NCI-H146 treated with DMSO at 0.1 percent for 48 hours (cell line): ENCODE measurements at regions not wholly inside any gene's neighbourhood (a gene's known extent, or its start where the extent isn't known, plus 50 kb on each side); places are given as distances from the start of the nearest gene placed in this dataset.
"Not testable (repeated sequence)": the region's sequence is repeated elsewhere in the genome, so short reads cannot be mapped to it uniquely, and the experiment has no call there.

Source experiments
- DNase-seq: peaks from one replicate; lab custom pipeline; 2025; ENCODE audit not compliant: unreplicated experiment; lab: John Stamatoyannopoulos, UW

DNA sequence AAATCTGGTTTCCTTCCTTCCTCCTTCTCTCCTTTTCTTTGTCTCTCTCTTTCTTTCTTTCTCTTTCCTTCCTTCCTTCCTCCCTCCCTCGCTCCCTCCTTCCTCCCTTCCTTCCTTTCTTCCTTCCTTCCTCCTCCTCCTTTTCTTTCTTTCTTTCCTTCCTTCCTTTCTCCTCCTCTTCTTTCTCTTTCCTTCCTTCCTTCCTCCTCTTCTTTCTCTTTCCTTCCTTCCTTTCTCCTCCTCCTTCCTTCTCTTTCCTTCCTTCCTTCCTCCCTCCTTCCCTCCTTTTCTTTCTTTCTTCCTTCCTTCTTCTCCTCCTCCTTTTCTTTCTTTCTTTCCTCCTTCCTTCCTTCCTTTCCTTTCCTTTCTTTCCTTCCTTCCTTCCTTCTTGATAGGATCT, 61.2 kb downstream of the VIP start:
- DNase-seq, result no peak

DNA sequence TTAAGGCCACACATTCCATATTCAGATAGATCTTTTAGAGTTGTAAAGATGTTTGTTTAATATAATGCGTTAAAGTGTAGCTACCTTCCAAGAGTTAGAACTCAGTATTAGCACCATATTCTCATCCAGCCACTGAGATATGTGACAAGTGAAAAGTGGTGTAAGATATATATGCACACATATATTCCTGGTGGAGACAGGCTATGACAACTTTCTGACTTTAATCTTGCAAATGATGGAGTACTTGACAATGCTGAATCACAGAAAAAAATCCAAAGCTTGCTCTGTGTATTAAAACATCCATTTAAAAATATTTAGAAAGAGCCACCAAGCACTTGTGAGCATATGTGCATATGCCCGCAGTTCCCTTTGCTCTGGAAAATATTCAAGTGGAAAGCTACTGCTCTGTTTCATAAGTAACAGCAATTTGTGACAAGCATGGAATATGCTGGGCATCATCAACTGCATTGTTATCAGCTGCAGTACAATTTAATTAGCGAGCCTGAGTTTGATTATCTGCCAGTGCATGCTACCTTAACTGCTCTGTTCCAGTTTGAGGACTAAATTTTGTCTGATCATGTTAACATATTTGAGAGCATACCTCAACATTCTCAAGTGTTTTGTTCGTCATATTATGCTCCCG, 64.8 kb downstream of the VIP start:
- DNase-seq, result no peak

DNA sequence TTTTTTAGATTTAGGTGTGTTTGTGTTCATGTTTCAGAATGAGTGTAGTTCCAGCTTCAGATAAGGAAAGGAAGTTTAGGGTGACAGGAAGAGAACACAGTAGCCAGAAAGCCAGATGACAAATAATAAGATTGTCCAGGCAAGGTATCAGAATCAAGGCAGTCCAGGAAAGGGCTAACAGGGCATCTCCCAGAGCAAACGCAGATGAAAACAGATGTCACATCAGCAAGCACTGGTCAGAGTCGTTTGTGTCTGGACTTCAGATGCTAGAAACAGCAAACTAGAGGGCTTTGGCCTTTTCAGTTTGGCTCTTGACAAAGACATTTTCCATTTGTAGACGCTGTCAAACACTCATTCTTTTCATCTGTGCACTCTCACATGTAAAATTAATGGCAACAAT, 65.5 kb downstream of the VIP start:
- DNase-seq, result no peak

DNA sequence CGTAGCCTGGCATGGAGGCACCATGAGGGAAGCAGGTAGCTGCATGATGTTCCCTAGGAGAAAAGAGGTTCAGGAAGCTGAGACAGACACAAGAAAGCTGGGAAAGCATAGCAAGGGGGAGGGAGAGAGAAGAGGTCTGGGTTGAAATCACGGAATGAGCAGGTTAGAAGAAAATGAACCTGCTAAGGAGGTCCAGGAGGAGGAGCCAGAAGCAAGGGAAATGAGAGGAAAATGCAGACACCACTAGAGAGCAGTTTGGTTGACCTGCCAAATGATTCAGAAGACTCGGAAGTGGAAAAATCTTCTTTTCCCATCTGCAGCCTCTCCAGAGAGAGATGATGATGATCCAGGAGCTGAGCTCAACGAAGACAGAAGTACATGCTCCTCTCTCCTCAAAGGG, 70.9 kb downstream of the VIP start:
- DNase-seq, result no peak

DNA sequence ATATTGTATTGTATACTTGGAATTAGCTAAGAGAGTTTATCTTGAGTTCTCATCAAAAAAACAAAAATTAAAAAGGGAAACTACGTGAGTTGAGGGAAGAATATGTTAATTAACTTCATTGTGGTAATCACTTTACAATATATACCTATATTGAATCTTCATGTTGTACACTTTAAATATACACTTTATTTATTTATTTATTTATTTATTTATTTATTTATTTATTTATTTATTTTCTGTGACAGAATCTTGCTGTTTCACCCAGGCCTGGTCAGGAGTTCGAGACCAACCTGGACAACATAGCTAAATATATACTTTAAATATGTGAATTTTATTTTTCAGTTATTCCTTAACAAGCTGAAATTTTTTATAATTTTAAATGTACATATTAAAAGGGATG, 74.1 kb downstream of the VIP start:
- DNase-seq, result no peak

DNA sequence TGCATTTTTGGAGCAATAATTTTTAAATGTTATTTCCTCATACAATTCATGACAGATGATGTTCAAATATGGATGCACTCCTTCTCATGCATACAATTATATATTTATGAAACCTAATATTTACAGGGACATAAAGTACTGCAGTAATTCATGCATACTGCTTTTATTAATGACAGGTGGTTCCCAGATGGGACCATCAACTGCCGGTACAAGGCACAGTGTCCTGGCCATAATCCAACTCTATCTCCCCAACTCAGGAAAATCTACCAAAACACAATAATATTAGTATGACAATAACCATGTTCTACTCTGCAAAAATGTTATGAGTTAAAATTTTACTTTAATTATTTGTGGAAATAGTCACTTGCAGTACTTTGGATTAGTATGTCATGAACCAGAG, 77.8 kb downstream of the VIP start:
- no peak for DNase-seq

DNA sequence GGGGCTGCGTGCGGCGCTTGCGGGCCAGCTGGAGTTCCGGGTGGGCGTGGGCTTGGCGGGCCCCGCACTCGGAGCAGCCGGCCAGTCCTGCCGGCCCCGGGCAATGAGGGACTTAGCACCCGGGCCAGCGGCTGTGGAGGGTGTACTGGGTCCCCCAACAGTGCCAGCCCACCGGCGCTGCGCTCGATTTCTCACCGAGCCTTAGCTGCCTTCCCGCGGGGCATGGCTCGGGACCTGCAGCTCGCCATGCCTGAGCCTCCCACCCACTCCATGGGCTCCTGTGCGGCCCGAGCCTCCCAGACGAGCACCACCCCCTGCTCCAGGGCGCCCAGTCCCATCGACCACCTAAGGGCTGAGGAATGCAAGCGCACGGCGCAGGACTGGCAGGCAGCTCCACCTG, 83.8 kb downstream of the VIP start:
- DNase-seq, result not testable (repeated sequence)

DNA sequence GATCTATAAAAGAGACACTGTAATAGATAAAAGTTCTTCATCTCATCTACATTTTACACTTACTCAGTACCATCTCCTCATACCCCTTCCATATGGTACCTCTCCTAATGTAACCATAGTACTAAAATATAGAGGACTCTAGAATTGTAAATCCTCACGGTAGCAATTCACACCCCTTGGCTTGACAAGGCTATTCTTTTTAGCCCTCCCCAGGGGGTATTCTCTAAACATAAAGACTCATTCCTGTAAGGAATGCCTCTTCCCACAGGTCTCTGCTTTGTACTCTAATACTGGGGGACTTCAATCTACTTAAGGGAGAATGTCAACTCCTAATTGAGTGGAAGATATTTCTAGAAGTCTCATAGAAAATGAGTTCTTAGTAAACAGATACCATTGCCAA, 85.9 kb downstream of the VIP start:
- no peak for DNase-seq

DNA sequence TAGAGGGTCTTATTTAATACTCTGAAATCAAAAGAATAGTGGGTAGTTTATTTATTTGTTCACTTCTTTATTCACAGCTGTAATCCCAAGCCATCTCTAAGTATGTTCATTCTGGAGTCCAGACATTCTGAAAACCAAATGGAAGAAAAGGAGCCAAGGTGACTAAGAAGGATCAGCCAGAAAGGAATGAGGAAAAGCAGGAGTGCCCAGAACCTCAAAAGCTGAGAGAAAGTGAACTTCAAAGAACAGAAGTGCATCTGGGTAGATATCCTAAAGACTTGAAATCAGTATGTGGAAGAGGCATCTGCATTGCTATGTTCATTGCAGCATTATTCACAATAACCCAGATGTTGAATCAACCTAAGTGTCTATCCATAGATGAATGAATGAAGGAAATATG, 94.8 kb downstream of the VIP start:
- no peak for DNase-seq

DNA sequence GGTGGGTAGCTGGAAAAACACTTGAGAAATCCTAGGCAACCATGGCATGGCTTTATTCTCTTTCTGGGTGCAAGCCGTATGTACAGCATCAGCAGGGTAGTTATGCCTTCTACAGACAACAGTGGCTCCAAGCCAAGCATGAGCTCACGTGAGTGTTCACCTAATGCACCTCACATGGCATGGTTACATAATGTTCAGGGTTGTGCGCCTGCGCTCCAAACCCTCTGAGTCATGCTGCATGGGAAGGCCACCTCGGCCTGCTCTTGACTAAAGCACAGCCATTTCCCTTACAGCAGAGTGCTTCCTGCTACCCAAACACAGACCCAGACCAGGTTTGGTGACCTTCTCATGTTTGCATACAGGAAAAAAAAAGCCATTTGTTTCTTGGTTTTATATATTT, 96.2 kb downstream of the VIP start:
- no peak for DNase-seq

DNA sequence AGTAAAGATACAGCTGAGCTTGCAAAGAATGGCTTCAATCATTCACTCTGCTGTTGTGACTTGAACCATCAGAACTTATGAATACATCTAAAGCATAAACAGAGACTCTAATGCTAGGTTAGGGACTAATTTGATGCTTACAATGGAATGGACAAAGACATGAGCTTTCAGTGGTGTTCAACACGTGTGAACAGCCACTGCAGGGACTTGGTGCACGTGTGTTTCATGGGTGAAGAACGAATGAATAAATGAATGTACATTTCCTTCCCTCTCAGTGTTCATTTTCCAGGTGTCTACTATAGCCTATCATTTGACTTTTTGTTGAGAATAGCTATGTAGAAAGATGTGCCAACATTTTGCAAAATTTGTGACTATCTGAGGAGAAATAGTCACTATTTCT, 98.3 kb downstream of the VIP start:
- no peak for DNase-seq

DNA sequence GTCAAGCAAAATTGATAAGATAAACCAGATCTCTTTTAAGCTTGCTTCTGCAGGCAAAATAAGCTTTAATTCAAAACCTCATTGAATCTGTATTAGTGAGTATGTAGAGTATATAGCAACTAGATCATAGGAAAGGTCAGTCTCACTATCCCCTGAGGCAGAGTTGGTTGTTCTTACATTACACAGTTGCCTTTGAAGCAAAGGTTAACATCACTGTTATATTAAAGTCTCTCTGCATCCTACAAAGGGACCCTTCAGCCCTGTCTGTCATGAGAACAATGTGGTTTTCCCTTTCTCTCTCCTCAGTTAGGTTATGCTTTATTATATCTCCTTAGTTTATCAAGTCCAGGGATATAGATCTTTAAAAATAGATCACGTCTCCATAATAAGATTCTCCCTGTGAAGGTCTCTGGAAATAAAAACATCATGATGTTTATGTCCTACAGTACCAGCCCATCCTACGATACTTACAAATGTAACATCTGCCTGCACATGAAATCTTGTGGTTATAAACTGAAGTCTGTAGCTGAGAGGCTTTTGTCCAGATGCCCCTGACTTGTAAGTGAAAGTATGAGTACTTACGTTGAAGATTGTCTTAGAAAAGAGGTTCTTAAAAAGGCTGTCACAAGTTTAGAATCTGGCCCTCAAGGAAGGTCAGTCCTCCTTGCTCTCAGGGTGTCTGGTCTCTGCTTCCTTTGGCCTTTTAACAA, 103.6 kb downstream of the VIP start:
- no peak for DNase-seq

DNA sequence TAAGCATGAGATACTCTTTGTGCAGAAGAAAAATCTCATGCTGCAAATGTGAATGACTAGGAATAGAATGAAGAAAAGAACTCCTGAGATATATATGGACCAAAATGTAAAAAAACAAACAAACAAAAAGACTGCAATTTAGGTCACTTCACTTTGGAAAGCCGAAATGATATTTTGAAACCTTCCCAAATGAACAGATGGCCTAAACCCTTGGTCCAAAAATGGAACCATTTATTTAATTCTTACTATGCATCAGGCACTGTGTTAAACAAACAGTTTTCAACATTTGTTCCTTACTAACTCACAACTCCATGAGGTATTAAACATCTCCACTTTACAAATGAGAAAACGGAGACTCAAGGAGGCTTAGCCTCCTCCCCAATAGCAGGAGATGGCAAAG, 107.5 kb downstream of the VIP start:
- no peak for DNase-seq

DNA sequence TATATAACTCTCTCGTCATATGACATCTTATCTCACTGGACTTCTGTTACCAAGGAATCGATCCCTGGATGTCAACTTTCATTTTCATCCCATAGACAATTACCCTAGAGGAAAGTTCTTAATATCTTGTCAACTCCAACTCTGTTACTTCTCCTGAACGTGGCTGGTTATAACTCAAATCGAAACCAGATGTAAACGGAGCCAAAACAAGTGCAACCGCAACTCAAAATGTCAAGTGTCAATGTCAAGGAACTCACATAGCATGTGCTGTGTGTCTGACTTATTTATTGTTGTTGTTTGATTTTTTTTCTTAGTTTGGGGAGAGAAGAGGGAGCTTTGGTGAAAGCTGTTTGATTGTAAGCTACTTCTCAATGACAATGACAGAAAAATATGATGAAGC, 108.6 kb downstream of the VIP start:
- no peak for DNase-seq

DNA sequence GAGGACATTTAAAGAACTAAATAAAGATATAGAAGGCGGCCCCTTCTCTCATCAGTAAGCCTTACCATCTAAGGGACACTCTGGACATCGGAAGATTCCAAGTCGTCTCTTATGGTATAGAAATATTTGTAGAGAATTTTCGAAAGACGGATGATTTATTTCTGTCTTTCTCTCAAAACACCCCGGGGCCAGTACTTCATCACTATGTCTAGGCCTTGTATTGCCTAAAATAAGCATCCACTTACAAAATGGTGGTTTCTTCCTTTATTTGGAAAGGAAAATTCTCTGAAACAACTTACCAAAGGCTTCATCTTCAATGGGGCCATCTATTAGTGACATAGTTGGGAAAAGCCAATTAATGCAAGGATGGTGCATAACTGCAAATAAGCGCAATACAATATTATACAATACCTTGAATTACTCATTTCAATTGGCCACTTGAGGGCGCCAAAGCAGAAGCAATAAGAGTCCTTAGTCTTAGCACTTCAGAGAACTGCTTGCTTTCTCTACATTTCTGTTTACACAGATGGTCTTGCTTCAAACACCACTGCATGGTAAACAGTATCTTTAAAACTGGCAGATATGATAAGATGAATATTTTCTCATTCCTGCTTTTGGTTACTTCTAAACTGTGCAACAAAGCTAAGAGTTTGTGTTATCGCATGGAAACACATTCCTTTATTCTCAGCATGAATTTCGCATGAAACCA, 113.2 kb downstream of the VIP start:
- DNase-seq, result peak; percentile 47

DNA sequence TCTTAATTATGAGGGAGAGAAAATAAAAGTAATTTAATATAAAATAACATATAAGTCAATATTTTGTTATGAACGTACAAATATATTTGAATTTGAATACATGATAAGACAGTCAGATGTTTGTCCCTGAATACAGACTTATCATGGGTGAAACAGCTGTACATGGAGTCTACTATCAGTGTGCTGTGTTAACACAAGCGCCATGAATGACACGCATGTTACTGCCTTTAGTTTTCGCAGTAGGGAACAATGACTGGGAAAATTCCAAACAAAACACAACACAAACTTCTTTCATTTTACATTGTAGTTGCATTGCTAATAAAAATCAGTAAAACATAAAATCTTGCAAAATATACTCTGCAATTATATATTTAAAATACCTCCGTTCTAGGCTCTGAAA, 108.6 kb downstream of the FBXO5 start:
- no peak for DNase-seq

DNA sequence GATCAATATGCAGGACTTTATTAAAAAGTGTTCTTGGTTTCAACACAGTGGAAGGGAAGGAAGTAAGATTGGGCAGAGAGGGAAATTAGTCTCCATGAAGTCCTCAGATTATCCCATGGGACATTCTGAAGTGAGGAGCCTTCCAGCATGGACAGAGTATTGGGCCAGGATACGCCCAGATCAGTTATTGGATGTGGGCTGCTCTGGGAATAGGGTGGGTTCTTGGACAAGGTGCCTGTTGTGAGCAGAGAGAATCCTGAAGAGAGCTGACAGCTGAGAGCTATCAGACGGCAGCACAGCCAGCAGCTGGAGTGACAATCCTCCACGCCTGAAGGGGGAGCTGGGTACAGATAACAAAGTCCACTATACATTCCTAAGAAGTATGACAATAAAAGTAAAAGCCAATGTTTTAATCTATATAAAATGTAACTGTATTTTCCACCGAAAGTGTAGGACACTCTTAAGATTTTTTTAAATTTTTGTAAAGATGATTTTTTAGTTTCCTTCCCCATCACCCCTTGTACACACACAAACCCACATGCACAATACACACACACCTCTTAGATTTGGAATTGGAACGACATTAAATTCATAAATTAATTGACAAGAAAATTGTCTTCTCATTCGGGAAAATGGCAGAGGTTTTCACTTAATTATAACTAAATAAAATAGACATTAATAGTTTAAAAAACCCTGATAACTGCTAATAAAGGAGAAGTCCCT, 107.8 kb downstream of the FBXO5 start:
- no peak for DNase-seq

DNA sequence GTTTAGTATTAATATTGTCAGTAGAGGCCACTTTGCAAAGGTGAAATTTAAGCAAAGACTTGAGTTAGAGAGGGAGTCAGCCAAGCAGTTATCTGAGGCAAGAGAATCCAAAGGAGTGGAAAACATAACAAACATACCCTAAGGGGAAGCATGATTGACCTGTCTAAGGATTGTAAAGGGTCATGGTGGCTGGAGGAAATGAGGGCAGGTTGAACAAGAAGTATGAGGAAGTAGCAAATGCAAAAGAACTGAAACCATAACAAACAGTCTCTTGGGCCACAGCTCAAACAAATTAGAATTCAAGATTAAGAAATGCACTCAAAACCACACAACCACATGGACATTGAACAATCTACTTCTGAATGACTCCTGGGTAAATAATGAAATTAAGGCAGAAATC, 103.2 kb downstream of the FBXO5 start:
- no peak for DNase-seq

DNA sequence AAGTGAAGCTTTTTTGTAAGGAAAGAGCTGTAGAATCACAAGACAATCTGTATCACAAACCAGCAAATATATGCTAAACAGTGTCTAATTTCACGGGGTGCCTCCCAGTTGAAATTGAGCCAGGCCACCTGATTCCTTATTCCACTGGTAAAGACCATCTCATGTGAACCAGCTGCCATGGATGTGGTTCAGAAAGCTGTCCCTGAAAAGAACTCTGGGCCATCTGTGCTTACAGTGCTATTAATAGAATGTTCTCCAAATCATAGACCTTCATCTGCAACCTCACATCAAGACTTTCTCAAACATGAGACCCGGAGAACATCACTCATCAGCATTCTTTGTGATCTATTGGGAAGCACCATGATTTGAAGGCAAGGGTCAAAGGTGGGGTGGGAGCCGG, 89.7 kb downstream of the FBXO5 start:
- no peak for DNase-seq

DNA sequence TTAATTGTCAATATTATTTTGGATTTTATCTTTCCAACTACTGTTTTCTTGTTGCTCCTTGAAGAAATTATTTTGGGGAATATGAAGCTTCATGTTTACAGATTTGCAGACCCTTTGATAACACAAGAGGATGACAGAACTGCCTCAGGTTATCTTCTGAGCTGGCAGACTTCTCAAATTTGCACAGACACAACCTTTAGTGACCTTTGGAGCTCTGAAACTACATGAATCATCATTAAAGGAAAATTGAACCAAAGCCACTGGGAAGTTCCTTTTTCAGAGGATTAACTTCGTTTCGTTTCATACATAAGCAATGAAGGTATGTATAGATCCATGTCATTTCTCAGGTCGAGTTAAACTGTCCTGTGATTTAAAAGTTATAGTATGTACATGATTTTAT, 85.9 kb downstream of the FBXO5 start:
- no peak for DNase-seq

DNA sequence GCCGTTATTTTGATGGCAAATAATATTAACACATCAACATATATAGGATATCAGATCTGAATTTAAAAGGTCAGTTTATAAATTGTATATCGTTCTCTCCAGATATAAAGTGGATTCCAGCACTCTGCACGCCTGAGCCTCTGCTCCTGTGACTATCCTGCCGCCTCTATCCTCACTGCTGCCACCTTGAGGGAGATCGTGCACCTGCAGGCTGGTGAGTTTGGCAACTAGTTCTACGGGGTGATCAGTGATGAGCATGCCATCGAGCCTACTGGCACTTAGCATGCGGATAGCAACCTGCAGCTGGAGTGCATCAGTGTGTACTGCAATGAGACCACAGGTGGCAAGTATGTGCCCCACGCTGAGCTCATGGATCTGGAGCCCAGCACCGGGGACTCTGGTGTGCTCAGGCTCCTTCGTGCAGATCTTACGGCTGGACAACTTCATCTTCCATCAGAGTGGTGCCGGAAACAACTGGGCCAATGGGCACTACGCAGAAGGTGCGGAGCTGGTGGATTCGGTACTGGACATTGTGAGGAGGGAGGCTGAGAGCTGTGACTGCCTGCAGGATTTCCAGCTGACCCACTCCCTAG, 84.9 kb downstream of the FBXO5 start:
- DNase-seq, result peak; percentile 10
